HCT116 (cell line): ENCODE measurements at regions not wholly inside any gene's neighbourhood (a gene's known extent, or its start where the extent isn't known, plus 50 kb on each side); places are given as distances from the start of the nearest gene placed in this dataset.

Experiments used
- ATAC-seq: fragments of 200-7000 bp; cut with Tn5 transposase; 2 replicates; pipeline ENCODE4 v1.9.1; 2020; ENCODE audit warnings: mild to moderate bottlenecking, moderate library complexity
- BruUV-seq: library from RNA; stranded (reverse); fragments of 400-500 nt; replicated peaks from 2 replicates; lab custom pipeline; 2021; lab: Mats Ljungman, UMichigan
- CTCF ChIA-PET: fragments of 300-600 bp; sonication (Branson Sonifier 250); formaldehyde crosslinking; loops from one replicate; lab custom pipeline; 2021; ENCODE audit warnings: antibody characterized with exemption; lab: Charles Lee
- POLR2A ChIA-PET: fragments of 300-600, 350-600 bp; sonication (Branson Sonifier 250); formaldehyde crosslinking; loops from one replicate; lab custom pipeline; 2021; ENCODE audit warnings: antibody characterized with exemption; lab: Charles Lee
- RAD21 ChIA-PET, 2 experiments: fragments of 300-600 bp; sonication (Branson Sonifier 250); formaldehyde crosslinking; loops; one replicate each; lab custom pipeline; 2023; ENCODE audit warnings: low total read pairs in 2 of 2; ENCODE audit not compliant: uncharacterized antibody in 2 of 2, unreplicated experiment in 2 of 2, low non-redundant PET in 1 of 2; lab: Charles Lee
- DNase-seq: peaks from one replicate; pipeline ENCODE4 v3.0.0-alpha.2; 2010; ENCODE audit warnings: low read depth, low spot score
- H2AFZ ChIP-seq: fragments of 200-600 bp; shearing (Covaris generic), sonication (generic); 2 replicates; pipeline ENCODE4 v1.6.1; 2017; ENCODE audit warnings: low read depth, mixed run types, mixed read lengths, antibody characterized with exemption, low read length; ENCODE audit not compliant: poor library complexity, severe bottlenecking
- H3K27ac ChIP-seq: 2 replicates; pipeline ENCODE4 v1.5.1; 2012; ENCODE audit warnings: low read depth, low read length
- H3K27me3 ChIP-seq: fragments of 200-600 bp; sonication (generic); 2 replicates; pipeline ENCODE4 v1.6.1; 2016; ENCODE audit warnings: mixed run types, low read length, mixed read lengths; ENCODE audit not compliant: insufficient read depth
- H3K36me3 ChIP-seq, 2 experiments: fragments of 200-500 bp in 1 of 2; fragments of 200-600 bp in 1 of 2; sonication (Bioruptor generic) in 1 of 2; sonication (generic) in 1 of 2; 2 replicates each; pipeline versions ENCODE4 v1.5.1 to v1.6.1; 2014 to 2016; ENCODE audit warnings: low read length in 2 of 2, inconsistent platforms in 1 of 2, mixed read lengths in 1 of 2, mixed run types in 1 of 2; ENCODE audit not compliant: insufficient read depth in 2 of 2, control insufficient read depth in 1 of 2
- H3K4me1 ChIP-seq, 2 experiments: fragments of 200-600 bp in 1 of 2; sonication (generic) in 1 of 2; 2 replicates each; pipeline versions ENCODE4 v1.5.1 to v1.6.1; 2012 to 2017; ENCODE audit warnings: low read length in 2 of 2, inconsistent platforms in 1 of 2, mild to moderate bottlenecking in 1 of 2, mixed read lengths in 1 of 2, mixed run types in 1 of 2, moderate library complexity in 1 of 2; ENCODE audit not compliant: insufficient read depth in 2 of 2, control insufficient read depth in 1 of 2
- H3K4me2 ChIP-seq: fragments of 200-600 bp; sonication (generic); 2 replicates; pipeline ENCODE4 v1.6.1; 2017; ENCODE audit warnings: mixed run types, low read length, mixed read lengths
- H3K4me3 ChIP-seq, 2 experiments: fragments of 200-600 bp in 1 of 2; sonication (generic) in 1 of 2; replicated peaks in 1 of 2; 2 replicates each; pipeline ENCODE4 v1.5.1; 2011 to 2016; ENCODE audit warnings: low read length in 2 of 2, control low read depth in 1 of 2, low read depth in 1 of 2, mild to moderate bottlenecking in 1 of 2, mixed read lengths in 1 of 2, mixed run types in 1 of 2
- H3K79me2 ChIP-seq: fragments of 200-600 bp; sonication (generic); 2 replicates; pipeline ENCODE4 v1.6.1; 2017; ENCODE audit warnings: mild to moderate bottlenecking, mixed run types, low read length, moderate library complexity, mixed read lengths; ENCODE audit not compliant: insufficient read depth
- H3K9ac ChIP-seq: fragments of 200-600 bp; sonication (generic); 2 replicates; pipeline ENCODE4 v1.6.1; 2016; ENCODE audit warnings: low read length, mixed read lengths
- H3K9me2 ChIP-seq: fragments of 200-600 bp; sonication (generic), shearing (Covaris generic); 2 replicates; pipeline ENCODE4 v1.6.1; 2017; ENCODE audit warnings: mixed run types, mild to moderate bottlenecking, moderate library complexity; ENCODE audit not compliant: insufficient read depth
- H3K9me3 ChIP-seq, 2 experiments: fragments of 200-500 bp in 1 of 2; fragments of 200-600 bp in 1 of 2; sonication (Bioruptor generic) in 1 of 2; sonication (generic) in 1 of 2; 2 replicates each; pipeline ENCODE4 v1.6.1; 2014 to 2017; ENCODE audit warnings: low read length in 2 of 2, mixed read lengths in 2 of 2, inconsistent platforms in 1 of 2, low read depth in 1 of 2, mild to moderate bottlenecking in 1 of 2, mixed run types in 1 of 2, moderate library complexity in 1 of 2; ENCODE audit not compliant: control insufficient read depth in 1 of 2, insufficient read depth in 1 of 2
- H4K20me1 ChIP-seq: fragments of 200-600 bp; sonication (generic), shearing (Covaris generic); 2 replicates; pipeline ENCODE4 v1.6.1; 2017; ENCODE audit warnings: mixed run types, mild to moderate bottlenecking, moderate library complexity; ENCODE audit not compliant: insufficient read depth
- CBX3 ChIP-seq: IDR thresholded peaks from 2 replicates; pipeline ENCODE4 v1.6.1; 2012; ENCODE audit warnings: low read depth
- CEBPB ChIP-seq: IDR thresholded peaks from 2 replicates; pipeline ENCODE4 v1.6.1; 2012; ENCODE audit warnings: low read depth
- CTCF ChIP-seq, 3 experiments: fragments of 200-600 bp in 1 of 3; sonication (generic) in 1 of 3; IDR thresholded peaks in 2 of 3; conservative IDR thresholded peaks in 1 of 3; 2 replicates each; pipeline ENCODE4 v1.5.1; 2012 to 2017; ENCODE audit warnings: low read depth in 2 of 3, low read length in 2 of 3, antibody characterized with exemption in 1 of 3, borderline replicate concordance in 1 of 3, control low read depth in 1 of 3, mild to moderate bottlenecking in 1 of 3, mixed read lengths in 1 of 3, mixed run types in 1 of 3, moderate library complexity in 1 of 3; ENCODE audit not compliant: insufficient read depth in 1 of 3
- EGR1 ChIP-seq: IDR thresholded peaks from 2 replicates; pipeline ENCODE4 v1.6.1; 2012; ENCODE audit warnings: low read depth
- ELF1 ChIP-seq: IDR thresholded peaks from 2 replicates; pipeline ENCODE4 v1.6.1; 2012; ENCODE audit warnings: low read depth, borderline replicate concordance
- EZH2 ChIP-seq: fragments of 200-600 bp; sonication (generic); IDR thresholded peaks from 2 replicates; pipeline ENCODE4 v1.6.1; 2017; ENCODE audit warnings: antibody characterized with exemption, mixed run types
- FOSL1 ChIP-seq: IDR thresholded peaks from 2 replicates; pipeline ENCODE4 v1.6.1; 2012; ENCODE audit warnings: low read depth
- POLR2A ChIP-seq: IDR thresholded peaks from 2 replicates; pipeline ENCODE4 v1.7.0; 2011; ENCODE audit warnings: borderline replicate concordance; ENCODE audit not compliant: insufficient read depth, insufficient read length; ENCODE audit errors: extremely low read depth
- RAD21 ChIP-seq: IDR thresholded peaks from 2 replicates; pipeline ENCODE4 v1.6.1; 2012; ENCODE audit warnings: low read depth, mild to moderate bottlenecking
- SIN3A ChIP-seq: IDR thresholded peaks from 2 replicates; pipeline ENCODE4 v1.6.1; 2012; ENCODE audit warnings: low read depth
- SP1 ChIP-seq: IDR thresholded peaks from 2 replicates; pipeline ENCODE4 v1.6.1; 2012; ENCODE audit warnings: low read depth
- SRF ChIP-seq: IDR thresholded peaks from 2 replicates; pipeline ENCODE4 v1.6.1; 2012; ENCODE audit warnings: low read depth
- YY1 ChIP-seq: IDR thresholded peaks from 2 replicates; pipeline ENCODE4 v1.6.1; 2011; ENCODE audit warnings: low read length, low read depth, moderate library complexity, mild to moderate bottlenecking; ENCODE audit not compliant: insufficient replicate concordance; ENCODE audit errors: extremely low read depth
- ZFX ChIP-seq: fragments of 450-650 bp; IDR thresholded peaks from 2 replicates; pipeline ENCODE4 v1.6.1; 2017
- intact Hi-C: fragments of 100-400 bp; cut with micrococcal nuclease; formaldehyde crosslinking; loops from 2 replicates; pipeline ENCODE4 v1.10.0; 2022

GRCh38 chr6:74287441-74287840 lies 591.4 kb downstream of the CD109 start:
- DNase-seq (no peak), ATAC-seq (no peak)
- Histone ChIP-seq H2AFZ (no peak overlapping the region), H3K27me3 (no peaks in the 10 kb centered on the region), H3K9me3 (no peaks in the 10 kb centered on the region), H3K36me3 (no peaks in the 10 kb centered on the region), H3K4me3 (no peak overlapping the region), H3K4me1 (no peaks in the 10 kb centered on the region), H3K79me2 (no peaks in the 10 kb centered on the region), H3K27ac (no peak overlapping the region), H3K9me2 (no peaks in the 10 kb centered on the region), H3K9ac (no peak overlapping the region), H3K4me2 (no peak overlapping the region), H4K20me1 (no peaks in the 10 kb centered on the region)
- no TSS peak for BruUV-seq
- CTCF ChIA-PET, result no interaction called here
- POLR2A ChIA-PET, result no interaction called here
- RAD21 ChIA-PET, result no interaction called here
- intact Hi-C loops, result no loop called here
- TF ChIP-seq FOSL1 (no peak), YY1 (no peak), SIN3A (no peak), POLR2A (no peak), RAD21 (no peak), SRF (no peak), ELF1 (no peak), SP1 (no peak), EGR1 (no peak), ZFX (no peak), EZH2 (no peak)

GRCh38 chr6:74284284-74284683 lies 588.3 kb downstream of the CD109 start:
- Histone ChIP-seq H4K20me1 (no peaks in the 10 kb centered on the region), H3K4me1 (no peaks in the 10 kb centered on the region), H3K9me2 (no peaks in the 10 kb centered on the region), H3K4me3 (no peak overlapping the region), H3K4me2 (no peak overlapping the region), H3K9ac (no peak overlapping the region), H3K9me3 (no peaks in the 10 kb centered on the region), H3K27me3 (no peaks in the 10 kb centered on the region)
- ChIA-PET CTCF (no interaction called here), POLR2A (no interaction called here)
- no peak for DNase-seq
- no TSS peak for BruUV-seq
- intact Hi-C loops, result no loop called here
- TF ChIP-seq FOSL1, result no peak
- no peak for TF ChIP-seq CTCF (IDR thresholded peaks at IDR 0.05 in 2 of 3, conservative IDR thresholded peaks at IDR 0.05 in 1 of 3; ENCODE audit: borderline replicate concordance in 1 of 3, insufficient read depth in 1 of 3, low read depth in 2 of 3, low read length in 2 of 3)
- no peak for TF ChIP-seq POLR2A
- no peak for TF ChIP-seq ZFX
- no peak for TF ChIP-seq SIN3A
- TF ChIP-seq CEBPB, result no peak
- TF ChIP-seq YY1, result no peak
- no peak for TF ChIP-seq CBX3
- TF ChIP-seq, all 23 proteins: peak for 0
- no peaks in the 10 kb centered on the region for H3K36me3 ChIP-seq
- no peak for ATAC-seq
- RAD21 ChIA-PET, result no interaction called here
- no peaks in the 10 kb centered on the region for H3K79me2 ChIP-seq
- H3K27ac ChIP-seq, result no peak overlapping the region
- H2AFZ ChIP-seq, result no peak overlapping the region
